ENCODE measurements at regions not wholly inside any gene's neighbourhood (a gene's known extent, or its start where the extent isn't known, plus 50 kb on each side); places are given as distances from the start of the nearest gene placed in this dataset.

DNA sequence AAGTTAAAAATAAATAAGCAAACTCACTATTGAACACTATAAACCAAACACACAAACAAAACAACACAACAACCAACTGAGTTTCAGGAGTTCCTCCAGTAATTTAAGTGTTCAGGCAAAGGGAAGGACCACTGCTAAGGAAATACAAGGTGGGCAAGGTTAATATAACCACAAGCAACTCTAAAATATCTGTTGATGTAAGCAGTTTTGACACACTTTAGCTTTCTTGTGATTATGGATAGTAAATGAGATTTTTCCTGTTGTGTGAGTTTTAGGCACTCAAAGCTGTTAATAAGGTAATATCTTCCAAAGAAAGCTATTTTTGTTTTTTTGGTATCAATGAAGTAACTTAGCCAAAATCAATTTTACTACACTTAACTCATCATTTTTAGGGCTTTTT is 839.1 kb upstream of the FOXG1 start:
- DNase-seq (ENCODE audit: low read depth) = no peak

DNA sequence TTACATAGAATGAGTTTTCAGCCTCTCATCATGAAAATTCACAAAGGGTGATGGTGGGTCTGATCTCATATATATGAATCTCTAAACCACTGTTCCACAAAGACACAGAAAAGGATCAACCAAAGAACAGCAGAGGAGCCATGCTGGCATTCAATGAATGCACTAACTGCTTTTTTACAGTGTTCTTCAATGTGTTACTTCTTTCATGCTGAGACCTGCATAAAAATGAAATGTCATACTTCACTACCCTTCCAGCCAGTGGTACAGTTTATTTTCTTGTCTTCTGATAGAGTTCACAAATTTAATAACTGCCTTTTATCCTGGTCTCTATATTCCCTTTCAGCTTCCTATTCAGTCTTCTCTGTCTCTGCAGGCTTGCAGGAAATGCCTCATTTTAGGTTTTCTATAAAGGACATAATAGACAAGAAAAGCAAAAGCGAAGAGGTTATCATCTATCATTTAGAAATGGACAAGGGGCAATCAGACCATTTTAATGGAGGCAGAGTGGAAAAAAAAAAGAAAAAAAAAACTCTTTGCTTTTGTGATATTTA is 836.7 kb upstream of the FOXG1 start:
- DNase-seq (ENCODE audit: low read depth) = no peak

DNA sequence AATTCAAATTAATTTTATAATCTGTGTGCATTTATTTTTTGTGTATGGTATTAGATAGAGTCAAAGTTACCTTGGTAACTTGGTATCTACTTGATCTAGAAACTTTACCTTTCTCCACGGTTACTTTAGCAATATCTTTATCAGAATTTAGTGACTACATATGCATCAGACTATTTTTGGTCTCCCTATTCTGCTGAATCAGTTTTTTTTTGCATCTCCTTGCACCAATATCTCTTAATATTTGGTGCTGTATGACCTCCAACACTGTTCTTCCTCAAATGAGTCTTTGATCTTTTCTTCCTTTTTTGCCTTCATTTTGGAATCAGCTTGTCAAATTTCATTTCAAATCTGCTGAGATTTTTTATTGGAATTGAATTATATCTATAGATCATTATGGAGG is 828.2 kb upstream of the FOXG1 start:
- no peak for DNase-seq (ENCODE audit: low read depth)

DNA sequence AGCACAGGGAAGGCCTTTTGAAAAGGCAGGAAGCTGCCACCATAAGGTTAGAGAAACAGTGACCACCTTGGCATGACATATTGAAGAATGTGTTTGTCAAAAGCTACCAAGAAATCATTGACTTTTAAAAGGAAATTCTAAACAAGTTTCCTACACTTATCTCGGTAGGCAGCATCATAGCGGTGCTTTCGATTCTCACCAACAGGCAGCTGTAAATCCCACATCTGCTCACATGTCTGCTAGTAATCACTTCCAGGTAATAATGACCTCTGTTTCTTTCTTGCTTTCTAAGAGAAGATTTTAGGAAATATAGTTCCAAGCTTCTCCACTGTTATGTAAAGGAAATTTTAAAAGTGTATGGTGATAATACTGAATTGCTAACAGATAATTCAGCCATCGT is 821.1 kb upstream of the FOXG1 start:
- no peak for DNase-seq (ENCODE audit: low read depth)

DNA sequence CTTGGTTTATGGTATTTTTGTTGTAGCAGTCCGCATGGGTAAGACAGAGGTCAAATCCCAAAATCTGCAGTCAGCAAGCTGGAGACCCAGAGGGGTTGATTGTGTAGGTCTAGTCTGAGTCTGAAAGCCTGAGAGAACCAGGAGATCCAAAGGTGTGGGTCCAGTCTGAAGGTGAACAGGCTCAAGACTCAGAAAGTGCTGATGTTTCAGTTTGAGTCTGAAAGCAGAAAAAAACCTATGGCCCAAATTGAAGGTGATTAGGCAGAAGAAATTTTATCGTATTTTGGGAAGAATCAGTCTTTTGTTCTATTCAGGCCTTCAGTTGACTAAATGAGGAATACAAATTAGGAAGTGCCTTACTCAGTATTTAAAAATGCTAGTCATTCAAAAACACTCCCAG is 807.8 kb upstream of the FOXG1 start:
- DNase-seq (ENCODE audit: low read depth) = no peak

DNA sequence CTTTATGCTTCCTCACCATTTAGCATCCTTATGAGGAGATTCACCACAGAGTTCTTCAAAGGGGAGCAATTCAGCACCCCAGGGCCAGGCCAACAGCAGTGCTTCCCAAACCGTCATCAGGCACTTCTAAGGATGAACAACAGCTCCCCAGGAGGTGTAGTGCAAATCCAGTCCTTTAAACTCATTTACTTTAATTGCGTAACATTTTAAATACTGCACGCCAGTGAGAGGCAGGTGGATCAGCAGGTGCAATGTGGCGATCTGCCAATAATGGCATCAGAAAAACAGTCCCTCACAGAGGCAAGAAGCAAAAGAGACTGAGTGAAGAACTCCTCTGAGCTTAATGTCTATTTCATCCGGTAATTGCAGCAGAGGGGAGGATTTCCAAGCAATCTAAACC is 770.9 kb upstream of the FOXG1 start:
- DNase-seq (ENCODE audit: low read depth) = no peak

DNA sequence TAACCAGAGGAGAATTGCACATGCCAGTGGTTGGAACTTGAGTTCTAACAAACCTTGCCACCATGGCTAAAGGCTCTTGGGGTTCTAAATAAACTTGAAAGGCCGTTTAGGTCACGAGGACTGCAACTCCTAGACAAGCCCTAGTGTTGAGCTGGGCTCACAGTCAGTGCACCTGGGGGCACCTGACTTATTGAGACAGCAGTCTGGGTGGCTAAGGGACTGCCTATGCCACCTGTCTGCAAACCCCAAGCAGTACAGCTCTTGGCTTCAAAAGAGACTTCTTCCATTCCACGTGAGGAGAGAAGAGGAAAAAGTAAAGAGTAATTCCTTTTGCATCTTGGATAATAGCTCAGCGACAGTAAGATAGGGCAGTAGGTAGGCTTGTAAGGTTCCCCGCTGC is 765.6 kb upstream of the FOXG1 start:
- no peak for DNase-seq (ENCODE audit: low read depth)

DNA sequence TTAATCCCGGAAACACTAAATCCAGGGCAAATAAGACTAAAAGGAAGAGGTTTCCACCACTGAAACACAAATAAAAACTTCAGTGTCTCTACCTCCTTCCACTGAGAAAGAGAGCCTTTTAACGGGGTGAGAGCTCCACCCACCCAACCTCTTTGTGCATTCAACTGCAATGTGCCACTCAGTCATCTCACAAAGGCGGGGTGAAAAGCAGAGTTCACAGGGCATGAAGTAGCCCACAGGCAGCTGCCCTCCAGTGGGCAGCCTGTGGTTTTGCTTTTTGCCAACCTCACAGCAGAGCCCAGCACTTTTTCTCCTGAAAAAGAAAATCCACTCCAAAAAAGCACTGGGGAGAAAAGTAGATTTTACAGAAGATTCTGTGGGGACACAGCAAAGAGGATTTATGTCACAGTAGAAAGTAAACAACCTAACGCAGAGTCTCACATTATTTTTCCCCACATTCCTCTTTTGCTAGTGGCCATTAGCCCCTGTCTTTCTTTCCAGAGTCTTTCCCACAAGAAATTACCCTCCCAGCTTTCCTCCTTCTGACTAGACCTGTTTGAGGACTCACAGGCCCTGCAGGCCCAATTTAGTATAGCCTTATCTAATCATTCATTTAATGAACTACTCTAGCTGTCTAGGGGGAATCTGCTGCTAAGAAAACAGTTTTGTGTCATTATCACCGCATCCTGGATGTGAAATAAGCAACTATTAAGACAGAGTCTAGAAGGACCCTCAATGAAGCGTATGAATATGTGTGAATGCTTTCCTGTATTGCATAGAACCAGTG is 753.8 kb upstream of the FOXG1 start:
- no peak for DNase-seq (ENCODE audit: low read depth)

DNA sequence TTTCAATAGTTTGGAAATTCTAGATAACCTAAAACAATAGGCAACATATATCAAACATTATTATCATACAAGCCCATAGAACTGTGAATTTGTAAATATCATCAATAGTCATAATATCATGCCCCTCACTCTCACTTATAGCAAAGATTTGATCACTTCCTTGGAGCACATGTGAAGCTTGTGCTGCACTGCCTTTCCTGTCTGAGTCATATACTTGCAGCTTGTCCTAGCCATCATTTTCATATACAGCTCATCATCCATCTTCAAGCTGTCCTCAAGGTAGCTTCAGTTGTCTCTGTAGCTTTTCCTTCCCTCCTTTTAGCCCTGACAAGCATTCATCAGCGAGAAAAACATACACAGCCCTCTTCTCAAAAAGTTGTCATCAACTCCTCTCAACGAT is 746.5 kb upstream of the FOXG1 start:
- DNase-seq (ENCODE audit: low read depth) = no peak

DNA sequence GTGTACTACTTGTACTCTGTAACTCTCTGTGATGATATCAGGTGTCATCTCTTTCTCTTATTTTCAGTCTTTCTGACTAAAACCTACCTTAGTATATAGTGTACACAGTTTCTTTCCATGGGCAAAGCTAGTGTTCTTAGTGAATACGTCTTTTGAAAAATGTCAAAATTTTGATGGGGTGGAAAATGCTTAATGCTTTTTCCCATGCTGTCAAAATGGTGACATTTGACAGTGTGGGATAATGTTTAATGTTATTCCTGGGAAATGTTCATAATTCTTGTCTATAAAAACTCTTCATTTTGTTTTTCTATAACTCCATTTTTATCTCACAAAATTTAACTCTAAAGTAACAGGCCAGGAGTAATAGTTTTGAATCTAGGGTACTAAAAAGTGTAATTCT is 742.7 kb upstream of the FOXG1 start:
- DNase-seq (ENCODE audit: low read depth) = no peak

DNA sequence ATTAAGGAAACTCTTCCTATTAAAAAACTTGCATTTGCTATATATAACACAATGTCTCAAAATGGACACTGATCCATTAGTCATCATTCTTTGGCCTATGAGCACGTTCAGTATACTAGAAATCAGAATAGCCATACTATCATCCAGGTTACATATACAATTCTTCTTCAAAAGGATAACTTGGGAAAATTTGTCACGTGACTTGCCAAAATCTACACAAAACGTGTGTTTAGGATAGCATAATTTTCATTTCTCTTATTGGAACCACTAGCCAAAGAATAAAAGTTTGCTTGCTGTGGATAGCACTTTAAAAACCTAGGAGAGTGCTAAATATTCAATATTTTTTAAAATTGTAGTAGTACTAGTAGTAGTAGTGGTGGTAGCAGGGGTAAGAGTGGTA is 714.3 kb upstream of the FOXG1 start:
- DNase-seq (ENCODE audit: low read depth) = no peak

DNA sequence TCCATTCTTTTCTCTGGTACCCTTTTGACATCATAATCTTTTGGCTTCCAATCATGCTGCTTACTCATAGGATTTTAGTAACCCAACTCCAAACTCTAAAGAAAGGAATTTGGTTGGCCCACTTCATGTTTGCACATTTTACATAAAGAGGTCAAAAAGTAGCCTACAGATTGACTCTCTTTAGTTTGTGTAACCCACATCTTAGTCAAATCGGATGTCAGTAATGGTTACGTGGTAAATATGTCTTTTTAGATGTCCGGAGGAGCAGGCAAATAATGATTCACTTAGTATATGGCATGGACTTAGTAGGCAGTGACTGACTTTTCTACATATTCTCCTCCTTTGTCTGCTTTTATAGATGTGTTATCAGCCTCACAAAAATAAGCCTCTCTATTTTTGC is 711.6 kb upstream of the FOXG1 start:
- no peak for DNase-seq (ENCODE audit: low read depth)

DNA sequence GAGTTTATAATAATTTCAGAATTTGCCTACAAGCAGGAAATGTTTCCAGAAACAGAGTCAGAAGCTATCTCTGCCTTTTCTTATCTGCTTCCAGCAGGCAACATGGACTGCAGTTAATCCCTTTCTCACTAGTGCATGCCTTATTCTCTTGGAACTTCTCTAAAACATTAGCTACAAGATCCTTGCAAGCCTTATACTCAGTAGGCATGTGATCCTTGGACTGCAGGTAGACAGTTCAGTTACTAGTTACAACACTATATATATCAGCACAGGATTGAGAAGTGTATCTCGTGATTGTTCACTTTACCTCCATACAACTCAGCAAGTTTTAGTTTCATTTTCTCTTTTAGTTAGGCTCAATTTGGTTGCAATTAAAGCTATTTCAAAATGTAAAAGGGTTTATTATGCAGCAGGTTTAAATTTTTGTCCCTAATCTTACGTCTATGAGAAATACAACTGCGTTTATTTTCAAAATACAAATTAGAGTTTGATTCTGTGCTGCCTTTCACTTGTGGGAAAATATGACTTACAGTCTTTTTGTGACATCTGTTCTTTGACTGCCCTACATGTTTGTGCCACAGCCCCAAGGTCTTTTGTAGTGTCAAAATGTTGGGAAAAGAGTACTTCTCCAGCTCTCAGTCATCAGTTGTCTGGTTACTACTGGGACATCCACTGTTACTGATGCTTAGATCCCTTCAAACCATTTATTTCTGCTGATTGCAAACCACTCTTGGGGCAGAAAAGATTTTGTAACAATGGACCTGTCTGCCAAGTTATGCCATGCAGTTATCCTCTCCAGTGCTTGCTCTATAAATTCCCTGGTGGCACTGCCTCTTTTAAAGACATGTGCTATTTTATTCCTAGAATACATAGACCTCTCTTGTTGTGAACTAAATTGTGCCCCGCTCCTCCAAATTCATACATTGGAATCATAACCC is 709.0 kb upstream of the FOXG1 start:
- no peak for DNase-seq (ENCODE audit: low read depth)

DNA sequence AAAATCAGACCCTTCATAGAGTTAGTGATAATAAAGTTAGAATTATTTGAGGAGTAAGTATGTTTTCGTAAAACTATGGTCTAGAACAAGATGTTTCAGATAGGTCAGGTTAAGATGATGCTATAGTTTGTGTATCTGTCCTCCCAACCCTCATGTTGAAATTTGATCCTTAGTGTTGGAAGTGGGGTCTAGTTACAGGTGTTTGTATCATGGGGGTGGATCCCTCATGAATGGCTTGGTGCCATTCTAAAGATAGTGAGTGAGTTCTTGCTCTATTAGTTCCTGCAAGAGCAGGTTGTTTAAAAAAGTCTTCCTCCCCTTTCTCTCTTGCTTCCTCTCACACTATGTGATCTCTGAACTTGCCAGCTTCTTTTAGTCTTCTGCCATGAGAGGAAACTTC is 707.3 kb upstream of the FOXG1 start:
- no peak for DNase-seq (ENCODE audit: low read depth)

DNA sequence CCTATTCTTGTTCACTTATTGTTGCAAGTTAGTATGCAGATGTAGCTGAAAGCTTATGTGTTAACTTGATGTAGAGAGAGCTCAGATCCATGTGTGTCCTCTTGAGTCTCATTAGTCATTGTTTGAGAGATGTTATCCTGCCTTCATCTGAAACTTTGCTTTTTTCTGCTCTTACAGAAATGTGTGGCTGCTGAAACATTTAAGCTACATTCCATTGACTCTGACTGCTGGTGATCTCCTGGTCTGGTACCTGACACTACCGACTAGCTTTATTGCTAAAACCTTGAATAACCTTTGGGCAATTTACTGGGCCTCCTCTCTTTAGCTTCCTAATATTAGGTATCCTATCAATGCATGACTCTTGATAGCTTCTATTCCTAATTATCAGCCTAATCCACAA is 705.6 kb upstream of the FOXG1 start:
- DNase-seq (ENCODE audit: low read depth) = no peak

DNA sequence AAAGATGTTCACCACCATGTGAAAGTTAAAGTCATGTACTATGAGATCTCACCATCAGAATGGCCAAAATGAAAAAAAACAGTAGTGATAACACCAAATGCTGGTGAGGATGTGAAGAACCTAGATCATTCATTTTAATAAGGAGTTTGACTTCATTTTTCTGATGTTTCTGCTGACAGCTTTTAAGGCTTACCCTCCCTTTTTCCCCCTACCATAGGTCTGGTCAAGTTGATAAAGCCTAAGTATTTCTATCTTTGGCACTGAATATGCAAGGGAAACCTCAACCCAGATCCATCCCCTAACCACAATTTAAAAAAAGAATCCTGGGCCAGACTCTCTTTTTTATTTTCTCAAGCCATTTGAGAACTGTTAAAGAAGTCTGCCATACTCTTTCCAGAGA is 689.6 kb upstream of the FOXG1 start:
- DNase-seq (ENCODE audit: low read depth) = no peak

DNA sequence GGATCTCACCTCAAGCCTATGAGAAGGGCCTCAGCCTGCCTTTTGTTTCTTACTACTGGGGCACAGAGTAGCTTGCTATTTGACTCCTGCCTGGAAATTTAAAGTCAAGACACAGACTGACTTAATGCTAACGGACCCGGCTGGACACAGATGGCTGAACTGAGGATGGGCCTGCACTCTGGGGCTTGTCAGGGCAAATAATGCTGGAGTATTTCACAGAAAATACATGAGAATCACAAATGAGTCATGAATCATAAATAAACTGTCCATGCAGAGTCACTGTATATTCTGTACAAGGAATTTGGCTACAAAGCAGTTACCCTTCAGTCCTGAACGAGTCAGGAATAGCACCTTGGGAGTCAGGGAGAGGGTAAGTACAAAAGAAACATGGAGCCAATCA is 683.2 kb upstream of the FOXG1 start:
- DNase-seq (ENCODE audit: low read depth) = no peak

DNA sequence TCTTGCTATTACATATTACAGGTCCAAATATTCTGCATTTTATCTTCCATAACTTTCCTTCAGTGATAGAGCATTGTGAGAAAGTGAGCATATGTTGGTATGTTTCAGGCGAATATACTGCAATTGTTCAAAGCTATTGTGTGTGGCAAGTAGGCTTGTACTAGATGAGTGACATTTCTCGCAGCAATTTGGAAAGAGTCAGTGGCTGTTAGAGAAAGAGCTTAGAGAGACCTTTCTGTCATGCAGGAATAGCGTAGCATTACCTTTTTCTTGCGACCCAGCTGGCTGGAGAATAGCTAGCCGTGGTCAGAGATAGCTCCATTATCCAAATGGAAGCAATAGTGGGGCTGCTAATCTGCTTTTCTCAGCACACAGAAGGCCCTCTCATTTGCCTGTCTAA is 678.5 kb upstream of the FOXG1 start:
- DNase-seq (ENCODE audit: low read depth) = no peak

DNA sequence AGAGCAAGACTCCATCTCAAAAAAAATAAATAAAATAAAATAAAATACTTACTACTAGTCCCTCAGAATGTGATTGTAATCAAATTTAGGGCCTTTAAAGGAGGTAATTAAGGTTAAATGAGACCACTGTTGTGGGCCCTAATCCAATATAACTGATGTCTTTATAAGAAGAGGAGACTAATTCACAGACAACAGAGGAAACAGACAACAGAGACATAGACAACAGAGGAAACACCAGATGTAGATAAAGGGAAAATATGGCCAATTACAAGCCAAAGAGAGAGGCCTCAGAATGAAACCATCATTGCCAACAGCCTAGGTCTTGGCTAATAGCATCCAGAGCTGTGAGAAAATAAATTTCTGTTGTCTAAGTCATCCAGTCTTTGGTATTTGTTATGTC is 669.0 kb upstream of the FOXG1 start:
- no peak for DNase-seq (ENCODE audit: low read depth)

DNA sequence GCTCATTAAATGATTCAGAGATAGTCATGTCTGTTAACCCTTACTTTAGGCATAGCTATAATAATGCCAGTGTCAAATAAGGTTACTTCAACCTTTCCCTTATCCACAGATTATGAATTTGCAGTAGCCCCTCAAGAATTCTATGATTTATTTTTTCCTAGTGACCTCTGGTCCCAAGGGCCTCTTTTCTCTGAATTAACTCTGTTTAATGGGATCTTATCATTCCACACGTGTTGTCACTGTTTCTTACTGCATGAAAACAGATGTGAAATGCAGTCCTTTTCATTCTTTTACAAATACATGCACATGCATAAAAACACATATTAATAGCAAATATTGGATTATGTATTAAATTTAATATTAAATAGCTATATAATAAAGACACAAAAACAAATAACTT is 667.7 kb upstream of the FOXG1 start:
- no peak for DNase-seq (ENCODE audit: low read depth)

DNA sequence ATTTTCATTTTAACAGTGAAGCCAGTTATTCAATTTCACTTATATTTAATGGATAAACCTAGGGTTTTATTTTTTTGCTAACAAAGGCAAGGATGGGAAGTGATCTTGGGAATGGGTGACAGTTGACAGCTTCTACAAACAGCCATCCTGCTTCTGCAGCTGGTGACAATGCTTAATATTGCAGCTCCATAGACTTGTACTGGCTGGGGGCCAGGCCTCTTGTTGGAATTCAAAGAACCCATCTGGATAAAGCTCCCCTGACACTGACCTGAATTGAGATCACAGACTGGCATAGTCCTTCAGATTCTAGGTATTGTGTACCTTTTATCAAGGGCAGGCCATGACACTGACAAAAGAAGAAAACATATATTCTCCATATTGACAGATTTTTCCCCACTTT is 664.6 kb upstream of the FOXG1 start:
- DNase-seq (ENCODE audit: low read depth) = no peak

DNA sequence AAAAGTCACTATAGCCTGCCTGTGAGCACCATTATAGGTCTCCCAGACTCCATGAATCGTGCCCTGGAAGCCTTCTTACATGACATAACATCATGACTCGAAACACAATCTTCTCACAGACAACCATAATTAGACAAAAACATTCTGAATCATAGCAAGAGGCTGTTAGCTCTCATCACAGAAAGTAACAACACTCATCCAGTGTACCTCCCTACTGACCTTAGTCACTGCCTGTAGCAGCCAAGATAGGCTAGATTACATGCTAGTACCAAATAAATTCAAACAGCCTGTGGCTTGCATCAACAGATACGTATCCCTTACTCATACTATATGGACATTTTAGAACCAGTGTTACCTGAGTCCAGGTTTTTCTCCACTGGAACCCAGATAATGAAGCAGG is 663.8 kb upstream of the FOXG1 start:
- DNase-seq (ENCODE audit: low read depth) = no peak

DNA sequence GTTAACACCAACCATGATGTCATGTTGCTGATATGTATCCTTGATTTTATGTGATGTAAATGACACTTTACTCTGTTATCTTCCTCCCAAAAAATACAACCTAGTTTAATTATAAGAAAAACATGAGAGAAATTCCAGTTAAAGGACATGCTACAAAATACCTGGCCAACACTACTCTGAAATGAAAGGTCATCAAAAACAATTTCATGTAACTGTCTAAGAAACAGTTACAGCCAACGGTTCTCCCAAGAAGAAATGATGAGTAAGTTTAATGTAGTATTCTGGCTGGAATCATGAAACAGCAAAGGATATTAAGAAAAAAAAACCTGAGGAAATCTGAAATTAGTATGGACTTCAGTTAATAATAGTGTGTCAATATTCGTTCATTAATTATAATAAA is 653.3 kb upstream of the FOXG1 start:
- DNase-seq (ENCODE audit: low read depth) = no peak

Measured in renal cortical epithelial cell (primary cell).